Stimulated activated CD8-positive, alpha-beta memory T cell treated with anti-CD3 and anti-CD28 coated beads, Interleukin-2, amount 100 ng/mL, for 48 hours (primary cell): ENCODE measurements at regions not wholly inside any gene's neighbourhood (a gene's known extent, or its start where the extent isn't known, plus 50 kb on each side); places are given as distances from the start of the nearest gene placed in this dataset.

ENCODE experiments used
- DNase-seq, 2 donors: peaks; one replicate each; pipeline ENCODE4 v3.0.0-alpha.2; 2020; ENCODE audit warnings: low read depth in 2 of 2

GRCh38 chr15:70426096-70426821, 328.5 kb upstream of the TLE3 start:
- DNase-seq: no peak

DNA sequence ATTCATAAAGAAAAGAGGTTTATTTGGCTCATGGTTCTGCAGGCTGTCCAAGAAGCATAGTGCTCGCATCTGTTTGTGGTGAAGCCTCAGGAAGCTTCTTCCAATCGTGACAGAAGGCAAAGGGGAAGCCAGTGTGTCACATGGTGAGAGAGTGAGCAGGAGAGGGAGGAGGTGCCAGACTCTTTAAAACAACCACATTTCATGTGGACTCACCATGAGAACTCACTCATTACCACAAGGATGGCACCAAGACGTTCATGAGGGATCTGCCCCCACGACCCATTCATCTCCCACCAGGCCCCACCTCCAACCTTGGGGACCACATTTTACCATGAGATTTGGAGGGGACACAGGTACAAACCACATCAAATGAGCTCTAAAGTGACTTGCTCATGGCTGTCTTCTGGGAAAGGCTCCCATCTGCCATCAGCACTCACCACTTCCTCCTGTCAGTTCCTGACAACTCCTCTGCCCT, 327.3 kb upstream of the TLE3 start:
- peak in 1 of 2 donors; percentile 26 for DNase-seq

DNA sequence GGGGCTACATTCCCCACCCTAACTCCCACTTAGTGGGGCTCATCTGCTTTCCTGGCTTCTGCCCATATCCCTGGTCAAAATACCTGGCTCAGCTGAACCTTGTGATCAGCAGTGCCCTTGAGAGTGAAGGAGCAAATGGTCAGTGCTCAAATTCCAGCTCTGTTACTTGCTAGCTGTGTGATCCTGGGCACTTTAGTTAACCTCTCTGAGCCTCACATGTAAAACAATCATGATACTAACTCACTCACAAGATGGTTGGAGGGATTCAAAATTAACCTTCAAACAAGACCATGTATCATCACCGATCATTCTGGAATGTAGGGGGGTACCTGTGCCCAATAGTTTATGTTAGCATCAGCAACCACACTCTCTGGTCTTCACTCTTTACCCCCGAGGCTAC, 325.6 kb upstream of the TLE3 start:
- no peak for DNase-seq

DNA sequence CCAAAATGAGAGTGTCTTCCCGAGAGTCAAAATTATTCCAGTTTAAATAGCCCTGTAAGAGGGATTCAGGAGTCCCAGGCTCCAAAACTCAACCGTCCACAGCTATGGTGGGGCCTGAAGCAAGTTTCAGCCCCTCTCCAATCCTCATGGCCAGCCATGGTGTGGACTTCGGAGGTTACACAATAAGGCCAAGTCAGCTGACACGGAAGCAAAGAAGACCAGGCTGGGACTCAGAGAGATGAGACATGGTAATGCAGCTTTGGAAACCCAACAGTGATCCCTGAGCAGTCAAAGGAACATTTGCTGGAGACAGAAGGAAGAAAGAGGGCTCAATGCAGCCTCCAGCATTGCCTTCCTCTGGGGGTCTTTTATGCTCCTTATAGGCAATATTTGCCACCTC, 324.6 kb upstream of the TLE3 start:
- no peak for DNase-seq

- DNase-seq: no peak
These were observed 323.3 kb upstream of the TLE3 start for GRCh38 chr15:70420948-70421482.

- no peak for DNase-seq
These were observed 322.6 kb upstream of the TLE3 start for GRCh38 chr15:70420086-70420947.

GRCh38 chr15:70418943-70419342, 321.2 kb upstream of the TLE3 start:
- no peak for DNase-seq

DNA sequence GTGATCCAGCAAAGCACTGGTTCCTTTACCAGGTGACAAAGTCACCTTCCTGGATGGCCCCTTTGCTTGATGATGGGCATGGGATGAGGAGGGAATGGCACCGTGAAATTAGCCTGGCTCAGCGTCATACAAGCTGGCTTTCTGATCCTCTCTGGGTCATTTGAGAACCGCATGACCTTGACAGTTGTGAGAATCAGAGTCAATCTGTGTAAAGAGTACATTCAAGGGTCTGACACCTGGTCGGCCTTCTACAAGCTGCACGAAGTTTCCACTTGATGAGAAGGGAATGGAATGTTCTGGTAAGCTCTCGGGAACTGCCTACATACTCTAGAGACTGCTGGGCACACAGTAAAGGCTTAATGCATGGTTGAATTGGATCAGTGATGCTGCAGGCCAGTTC, 319.8 kb upstream of the TLE3 start:
- DNase-seq: no peak

DNA sequence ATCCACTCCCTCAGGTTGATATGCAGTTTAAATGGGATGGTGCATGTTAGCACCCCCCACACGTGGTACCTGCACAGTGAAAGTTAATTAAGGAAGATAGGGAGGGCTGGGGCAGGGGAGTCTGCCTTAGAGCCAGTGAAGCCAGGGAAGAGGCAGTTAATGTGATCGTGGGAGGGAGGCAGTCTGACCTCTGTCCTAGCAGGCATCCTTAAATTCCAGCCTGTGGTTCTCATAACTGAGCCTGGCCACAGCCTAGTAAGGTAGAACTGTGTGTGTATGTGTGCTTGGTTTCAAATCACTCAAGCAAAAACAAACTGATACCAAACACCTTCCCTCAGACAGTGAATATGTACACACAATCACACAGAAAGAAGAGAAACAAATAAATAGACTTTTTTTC, 319.1 kb upstream of the TLE3 start:
- DNase-seq: no peak

DNA sequence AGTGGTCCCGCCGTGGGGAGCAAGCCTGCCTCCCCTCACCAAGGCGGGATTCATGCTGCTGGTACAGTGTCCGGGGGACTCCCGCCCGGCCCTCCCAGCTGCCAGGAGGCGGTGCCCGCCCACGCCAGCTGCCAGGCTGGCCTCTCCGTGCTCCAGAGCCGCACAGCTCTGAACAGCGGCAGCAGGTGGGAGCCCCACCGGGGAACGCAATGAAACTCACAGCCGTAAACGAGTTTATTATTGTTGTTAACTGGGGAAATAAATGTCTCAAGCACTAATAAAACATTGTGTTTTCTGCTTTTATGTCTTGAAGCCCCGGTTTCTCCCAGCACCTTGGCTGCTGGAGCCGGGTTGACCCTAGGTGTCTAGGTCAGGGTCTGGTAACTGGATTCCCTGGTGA, 317.7 kb upstream of the TLE3 start:
- no peak for DNase-seq

- no peak for DNase-seq
These were observed 316.9 kb upstream of the TLE3 start for GRCh38 chr15:70414626-70415025.

DNA sequence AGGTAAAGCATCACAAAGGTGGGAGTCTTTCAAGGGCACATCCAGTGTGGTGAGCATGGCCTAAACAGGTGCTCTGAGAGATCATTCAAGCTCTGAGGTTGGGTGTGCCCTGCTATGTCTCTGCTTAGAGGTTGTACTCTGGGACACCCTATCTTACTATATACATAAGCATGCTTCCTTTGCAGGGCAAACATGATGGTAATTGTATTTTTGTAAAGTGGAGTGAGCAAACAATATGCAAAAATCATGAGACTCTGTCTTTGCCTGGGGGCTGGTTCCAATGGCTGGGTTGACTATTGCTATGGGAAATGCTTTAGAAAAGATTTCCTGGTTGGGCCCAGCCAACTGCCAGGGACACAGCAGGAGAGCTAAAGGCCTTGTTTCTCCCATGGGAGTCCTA, 315.1 kb upstream of the TLE3 start:
- no peak for DNase-seq

GRCh38 chr15:70411143-70411863, 313.6 kb upstream of the TLE3 start:
- DNase-seq: no peak

GRCh38 chr15:70410371-70410985, 312.8 kb upstream of the TLE3 start:
- no peak for DNase-seq

DNA sequence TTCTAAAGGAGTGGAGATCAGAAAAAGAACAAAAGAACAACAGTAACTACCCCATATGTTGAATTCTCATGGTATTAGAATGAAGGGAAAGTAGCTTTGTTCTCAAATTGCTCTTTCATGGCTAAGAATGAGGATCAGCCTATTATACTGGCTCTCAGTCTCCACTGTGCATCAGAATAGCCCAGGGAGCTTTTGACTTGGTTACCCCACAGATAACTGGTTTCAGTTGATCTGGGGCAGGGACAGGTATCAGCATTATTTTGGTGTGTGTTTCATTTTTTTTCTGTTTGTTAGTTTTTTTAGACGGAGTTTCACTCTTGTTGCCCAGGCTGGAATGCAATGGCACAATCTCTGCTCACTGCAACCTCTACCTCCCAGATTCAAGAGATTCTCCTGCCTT, 311.7 kb upstream of the TLE3 start:
- no peak for DNase-seq

- no peak for DNase-seq
These were observed 310.2 kb upstream of the TLE3 start for GRCh38 chr15:70407955-70408354.

DNA sequence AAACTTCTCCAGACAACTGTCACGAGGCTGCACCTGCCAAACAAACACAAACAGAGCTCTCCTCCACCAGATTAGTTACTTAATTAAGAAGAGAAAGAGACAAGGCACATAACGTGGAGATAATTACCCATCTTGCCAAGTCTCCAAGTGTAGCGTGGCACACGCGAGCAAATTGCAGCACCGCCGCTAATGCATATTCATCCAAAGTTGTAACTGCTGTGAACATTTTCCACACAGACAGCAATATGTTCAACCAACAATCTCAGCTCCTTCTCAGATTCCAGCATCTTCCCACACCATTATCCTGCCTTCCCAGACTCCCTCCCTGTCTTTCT, 309.6 kb upstream of the TLE3 start:
- DNase-seq: no peak

DNA sequence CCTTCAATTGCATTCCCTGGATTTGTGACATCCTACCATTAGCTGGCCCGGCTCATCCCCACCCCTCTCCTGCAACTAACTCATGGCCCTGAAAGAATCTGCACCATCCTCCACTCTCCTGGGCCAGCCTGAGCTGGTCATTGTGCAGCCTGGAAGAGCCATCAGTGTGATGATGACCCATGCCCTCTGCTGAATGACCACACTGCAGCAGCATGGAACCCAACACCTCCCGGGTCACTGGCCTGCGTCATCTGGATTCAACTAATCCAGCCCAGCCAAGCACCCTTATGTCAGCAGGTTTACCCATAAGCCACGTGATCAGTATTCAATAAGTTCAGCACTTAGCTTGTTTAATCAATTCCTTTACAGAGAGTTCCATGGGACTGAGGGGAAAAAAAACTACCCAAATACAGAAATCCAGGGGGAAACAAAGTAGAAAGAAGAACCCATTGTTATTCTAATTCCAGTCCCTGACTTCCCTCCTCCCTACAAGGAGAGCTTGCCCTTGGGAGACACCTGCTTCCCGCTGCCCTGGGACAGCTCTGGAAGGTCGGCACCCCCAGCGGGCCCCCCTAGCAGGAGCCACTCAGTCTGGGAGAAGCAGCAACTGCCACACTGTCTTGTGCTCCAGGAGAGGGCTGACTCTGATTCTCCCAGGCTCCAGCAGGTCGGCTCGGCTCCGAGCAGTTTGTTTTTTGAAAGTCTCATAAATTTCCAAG, 309.1 kb upstream of the TLE3 start:
- no peak for DNase-seq

DNA sequence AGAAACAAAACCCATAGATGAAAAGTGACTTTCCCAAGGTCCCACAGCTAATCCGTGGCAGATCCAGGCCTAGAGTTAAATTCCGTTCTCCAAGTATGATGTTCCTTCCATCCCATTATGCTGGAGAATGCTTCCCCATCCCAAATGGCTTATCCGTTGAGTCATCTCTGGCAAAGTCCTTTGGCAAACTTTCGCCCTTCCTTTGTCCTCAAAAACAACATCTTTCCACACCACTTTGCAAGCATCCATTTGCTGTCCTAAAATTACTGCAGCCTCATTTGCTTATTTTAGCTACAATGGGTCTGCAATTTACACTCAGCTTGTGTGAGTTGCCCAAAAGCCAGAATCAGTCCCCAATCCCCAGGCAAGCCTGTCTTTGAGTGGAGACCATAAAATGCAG, 304.0 kb upstream of the TLE3 start:
- DNase-seq: no peak

DNA sequence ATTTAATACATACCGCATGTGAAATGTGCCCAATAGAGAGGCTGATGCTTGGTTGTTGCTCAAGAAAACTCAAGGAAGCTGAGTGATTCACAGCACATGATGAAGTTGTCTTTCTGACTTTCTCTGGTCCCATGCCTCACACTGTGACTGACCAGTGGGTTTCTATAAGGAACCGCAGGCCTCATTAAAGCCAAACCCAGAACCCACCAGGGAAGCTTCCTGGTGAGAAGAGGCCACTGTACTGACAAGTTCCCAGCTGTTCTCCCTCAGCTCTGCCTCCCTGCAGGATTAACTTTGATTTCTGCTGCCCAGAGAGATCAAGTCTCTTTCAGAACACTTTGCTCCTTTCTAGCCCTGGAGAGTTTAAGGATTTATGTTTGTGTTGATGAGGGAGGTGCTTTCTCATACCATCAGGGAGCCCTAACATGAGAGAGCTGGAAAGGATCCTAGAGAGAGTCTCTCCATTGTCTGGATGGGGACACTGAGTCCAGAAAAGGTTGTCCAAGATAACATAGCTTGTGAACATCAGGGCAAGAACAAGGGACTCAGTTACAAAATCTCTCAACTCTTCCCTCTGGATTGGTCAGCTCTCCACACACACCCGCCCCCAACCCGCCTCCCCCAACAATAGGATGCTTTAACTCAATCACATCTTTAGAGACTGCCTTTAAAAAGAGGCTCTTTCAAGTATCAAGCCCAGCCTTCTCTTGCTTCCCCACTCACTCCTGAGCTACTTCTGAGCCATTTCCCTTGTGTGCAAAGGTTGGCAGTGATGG, 303.2 kb upstream of the TLE3 start:
- DNase-seq: no peak
